Kidney tubule cell (primary cell): ENCODE measurements at regions not wholly inside any gene's neighbourhood (a gene's known extent, or its start where the extent isn't known, plus 50 kb on each side); places are given as distances from the start of the nearest gene placed in this dataset.
"Not testable (repeated sequence)": the region's sequence is repeated elsewhere in the genome, so short reads cannot be mapped to it uniquely, and the experiment has no call there.

ENCODE experiments used
- DNase-seq: peaks from one replicate; pipeline ENCODE4 v3.0.0-alpha.2; 2018; ENCODE audit warnings: low spot score

DNA sequence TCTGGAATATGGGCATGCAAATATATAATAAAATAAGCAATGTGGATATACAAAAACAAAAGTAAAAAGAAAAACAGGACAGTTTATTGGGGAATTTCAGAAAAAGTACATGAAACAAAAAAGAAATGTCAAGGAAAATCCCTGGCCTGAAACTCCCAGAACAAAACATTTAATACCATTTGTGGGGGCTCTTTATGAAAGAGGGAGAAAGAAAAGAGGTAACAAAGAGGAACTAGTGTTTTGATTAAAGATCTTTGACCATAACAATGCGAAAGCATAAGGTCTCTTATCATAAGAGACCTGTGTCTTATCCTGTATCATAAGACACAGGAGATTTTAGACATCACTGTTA, 88.6 kb upstream of the ARID1B start:
- DNase-seq = no peak

DNA sequence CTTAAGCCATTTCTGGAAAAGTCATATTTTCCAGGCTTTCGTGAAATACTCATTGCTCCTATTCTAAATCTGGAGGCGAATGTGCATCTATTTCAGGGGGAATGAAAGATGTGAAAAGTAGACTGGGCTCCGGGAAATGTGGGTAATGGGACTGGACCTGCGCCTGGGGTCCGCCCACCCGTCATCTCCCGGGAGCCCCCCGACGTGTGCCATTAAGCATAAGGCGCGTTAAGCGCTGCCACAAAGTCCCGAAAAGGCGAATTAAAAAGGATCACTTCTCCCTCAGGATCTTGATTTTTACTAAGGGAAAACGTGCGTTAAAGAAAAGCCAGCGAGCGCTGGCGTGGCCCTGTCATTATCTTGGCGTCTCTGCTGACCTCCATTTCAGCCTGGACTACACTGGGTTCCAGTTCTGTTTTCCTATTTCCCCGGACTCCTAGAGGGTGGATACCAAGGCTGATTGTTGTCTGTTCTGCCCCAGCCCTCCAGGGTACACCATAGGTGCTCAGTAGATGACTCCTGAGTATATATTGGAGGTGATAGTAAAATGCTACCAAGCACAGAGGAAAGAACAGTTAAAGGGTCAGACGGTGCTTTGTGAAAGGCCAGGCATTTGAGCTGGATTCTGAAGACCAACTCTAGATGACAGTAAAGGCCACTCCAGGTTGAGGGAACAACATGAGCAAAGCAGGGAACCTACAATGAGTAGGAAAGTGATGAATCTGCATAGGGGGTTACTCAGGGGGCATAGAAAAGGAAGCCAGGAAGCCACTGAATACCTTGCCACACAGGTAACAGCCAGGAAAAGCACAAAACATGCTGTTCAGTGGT, 89.2 kb upstream of the ARID1B start:
- peak; percentile 45 for DNase-seq

DNA sequence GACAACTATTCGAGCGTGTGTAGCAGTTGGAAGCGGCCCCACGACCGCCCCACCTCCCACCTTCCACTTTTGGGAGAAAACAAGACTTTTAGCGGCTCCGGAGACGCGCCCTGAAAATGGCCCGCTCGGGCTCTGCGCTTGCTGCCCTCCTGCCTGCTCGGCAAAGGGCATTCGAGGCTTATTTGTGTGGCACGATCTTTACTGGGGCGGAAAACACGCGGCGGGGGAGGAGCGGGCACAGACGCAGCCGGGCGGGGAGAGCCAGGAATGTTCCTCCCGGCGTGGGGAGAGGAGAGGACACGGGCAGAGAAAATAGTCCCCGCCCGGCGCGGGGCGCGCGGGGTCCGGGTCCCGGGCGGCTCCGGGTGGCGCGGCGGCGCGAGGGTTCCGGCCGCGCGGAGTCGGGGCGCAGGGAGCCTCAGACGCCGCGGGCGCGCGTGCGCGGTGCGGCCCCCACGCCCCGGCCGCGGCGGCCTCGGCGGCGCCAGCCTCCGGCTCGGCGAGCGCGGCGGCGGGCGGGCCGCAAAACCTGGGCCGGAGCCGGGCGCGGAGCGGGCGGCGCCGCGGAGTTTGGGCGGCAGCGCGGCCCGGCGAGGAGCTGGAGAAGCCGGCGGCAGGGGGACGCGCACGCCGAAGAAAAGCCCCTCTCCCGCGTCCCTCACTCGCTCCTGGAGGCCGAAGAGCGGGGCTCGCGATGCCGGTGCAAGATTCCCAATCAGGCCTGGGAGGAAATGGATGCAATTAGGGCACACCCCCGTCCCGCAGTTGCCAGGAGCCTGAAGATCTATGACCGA, 90.0 kb upstream of the ARID1B start:
- peak; percentile 90 for DNase-seq

DNA sequence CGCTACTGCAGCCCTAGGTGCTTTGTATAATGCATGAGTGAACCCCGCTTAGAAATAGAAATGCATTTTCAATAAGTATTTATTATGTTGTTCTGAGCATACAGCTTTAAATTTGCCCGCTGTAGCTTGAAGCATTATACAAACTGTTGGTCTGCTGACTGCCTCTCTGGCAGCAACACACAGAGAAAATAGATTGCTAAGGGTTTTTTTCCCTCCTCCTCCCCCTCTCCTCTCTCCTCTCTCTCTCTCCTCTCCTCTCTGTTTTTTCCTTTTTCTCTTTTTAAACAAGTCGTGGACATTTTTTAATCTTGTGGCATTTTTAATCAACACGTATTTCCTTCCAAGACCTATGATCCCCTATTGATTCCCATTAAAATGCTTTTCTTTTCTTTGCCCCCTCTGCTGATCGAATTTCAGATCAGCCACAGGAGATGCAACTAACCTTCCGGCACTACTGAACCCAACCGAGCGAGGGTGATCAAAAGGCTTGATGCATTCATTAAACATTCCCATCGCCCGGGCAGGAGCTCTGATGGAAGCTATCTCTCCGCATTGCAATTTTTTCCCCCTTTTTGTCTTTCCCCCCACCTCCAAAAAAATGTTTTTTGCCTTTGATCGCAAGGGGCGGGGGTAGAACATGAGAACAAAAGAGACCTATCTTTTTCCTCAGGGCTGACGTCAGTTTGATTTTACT, 90.7 kb upstream of the ARID1B start:
- peak; percentile 71 for DNase-seq

DNA sequence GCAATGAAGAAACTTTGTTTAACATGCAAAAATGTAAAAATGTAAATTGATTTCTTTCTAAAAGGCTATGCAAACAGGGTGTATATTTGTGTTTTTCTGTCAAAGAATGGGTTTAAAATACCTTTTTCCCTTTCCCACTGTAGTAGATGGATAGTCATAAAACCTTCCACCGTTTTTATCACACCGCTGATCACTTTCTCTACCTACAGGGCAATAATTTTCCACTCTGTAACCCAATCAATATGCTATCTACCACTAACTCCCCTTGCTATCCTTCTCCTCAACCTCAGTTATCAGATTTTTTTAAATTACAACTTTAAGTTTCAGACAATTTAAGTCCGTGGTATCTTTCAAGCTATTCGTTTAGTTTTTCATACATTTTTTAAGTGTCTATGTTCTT, 91.4 kb upstream of the ARID1B start:
- no peak for DNase-seq

DNA sequence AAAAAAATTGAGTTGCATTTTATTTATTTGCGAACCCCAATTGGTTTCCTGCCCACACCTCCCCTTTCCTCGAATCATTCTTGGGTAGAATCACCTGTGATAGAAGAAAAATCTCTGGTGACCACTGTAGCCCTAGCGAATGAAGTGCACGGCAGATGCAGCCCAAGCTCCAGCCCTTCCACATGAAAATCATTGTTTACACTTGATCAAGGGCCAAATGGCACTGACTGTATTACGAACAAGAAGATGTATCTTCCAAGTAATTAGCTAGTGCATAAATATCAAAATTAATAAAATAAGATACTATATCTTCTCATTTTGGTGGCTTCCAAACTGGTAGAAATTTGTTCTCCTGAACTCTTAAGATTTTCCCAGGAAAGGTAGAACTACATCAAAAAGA, 93.4 kb upstream of the ARID1B start:
- no peak for DNase-seq

DNA sequence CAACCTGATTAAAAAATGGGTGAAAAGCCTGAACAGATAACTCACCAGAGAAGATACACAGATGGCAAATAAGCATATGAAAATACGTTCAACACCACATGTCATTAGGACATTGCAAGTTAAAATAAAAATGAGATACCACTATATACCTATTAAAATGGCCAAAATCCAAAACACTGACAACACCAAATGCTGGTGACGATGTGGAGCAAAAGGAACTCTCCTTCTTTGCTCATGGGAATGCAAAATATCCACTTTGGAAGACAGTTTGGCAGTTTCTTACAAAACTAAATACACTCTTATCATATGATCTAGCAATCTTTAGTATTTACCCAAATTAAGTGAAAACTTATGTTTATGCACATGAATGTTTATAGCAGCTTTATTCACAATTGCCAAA, 100.5 kb upstream of the ARID1B start:
- no peak for DNase-seq

DNA sequence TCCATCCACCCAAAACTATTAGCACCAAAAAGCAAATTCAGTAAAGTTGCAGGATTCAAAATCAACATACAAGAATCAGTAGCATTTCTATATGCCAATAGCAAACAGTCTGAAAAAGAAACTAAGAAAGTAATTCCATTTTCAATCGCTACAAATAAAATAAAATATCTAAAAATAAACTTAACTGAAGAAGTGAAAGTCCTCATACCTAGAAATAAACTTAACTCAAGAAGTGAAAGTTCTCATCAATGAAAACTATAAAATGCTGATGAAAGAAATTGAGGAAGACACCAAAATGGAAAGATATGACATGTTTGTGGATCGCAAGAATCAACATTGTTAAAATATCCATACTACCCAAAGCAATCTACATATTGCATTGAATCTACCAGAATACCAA, 103.0 kb upstream of the ARID1B start:
- no peak for DNase-seq

DNA sequence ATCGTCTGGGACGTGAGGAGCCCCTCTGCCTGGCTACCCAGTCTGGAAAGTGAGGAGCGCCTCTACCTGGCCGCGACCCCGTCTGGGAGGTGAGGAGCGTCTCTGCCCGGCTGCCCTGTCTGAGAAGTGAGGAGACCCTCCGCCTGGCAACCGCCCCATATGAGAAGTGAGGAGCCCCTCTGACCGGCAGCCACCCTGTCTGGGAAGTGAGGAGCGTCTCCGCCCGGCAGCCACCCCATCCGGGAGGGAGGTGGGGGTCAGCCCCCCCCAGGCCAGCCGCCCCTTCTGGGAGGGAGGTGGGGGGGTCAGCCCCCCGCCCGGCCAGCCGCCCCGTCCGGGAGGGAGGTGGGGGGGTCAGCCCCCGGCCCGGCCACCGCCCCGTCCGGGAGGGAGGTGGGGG, 107.1 kb upstream of the ARID1B start:
- DNase-seq = not testable (repeated sequence)

DNA sequence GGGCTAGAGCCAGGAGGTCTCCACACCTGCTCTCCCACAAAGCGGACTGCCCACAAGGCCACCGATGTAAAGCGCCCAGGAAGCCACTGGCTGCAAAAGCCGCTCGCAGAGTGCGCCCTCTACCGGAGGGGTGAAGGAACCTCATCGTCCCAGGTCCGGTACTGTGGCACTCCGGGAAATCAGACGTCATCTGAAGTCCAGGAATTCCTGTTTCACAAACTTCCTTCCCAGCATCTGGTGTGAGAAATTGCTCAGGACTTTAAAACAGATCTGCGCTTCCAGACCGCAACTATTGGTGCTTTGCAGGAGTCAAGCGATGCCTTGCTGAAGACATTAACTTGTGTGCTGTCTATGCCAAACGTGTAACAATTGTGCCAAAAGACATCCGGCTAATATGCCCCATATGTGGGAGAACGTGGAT, 115.1 kb upstream of the ARID1B start:
- DNase-seq = peak; percentile 47

DNA sequence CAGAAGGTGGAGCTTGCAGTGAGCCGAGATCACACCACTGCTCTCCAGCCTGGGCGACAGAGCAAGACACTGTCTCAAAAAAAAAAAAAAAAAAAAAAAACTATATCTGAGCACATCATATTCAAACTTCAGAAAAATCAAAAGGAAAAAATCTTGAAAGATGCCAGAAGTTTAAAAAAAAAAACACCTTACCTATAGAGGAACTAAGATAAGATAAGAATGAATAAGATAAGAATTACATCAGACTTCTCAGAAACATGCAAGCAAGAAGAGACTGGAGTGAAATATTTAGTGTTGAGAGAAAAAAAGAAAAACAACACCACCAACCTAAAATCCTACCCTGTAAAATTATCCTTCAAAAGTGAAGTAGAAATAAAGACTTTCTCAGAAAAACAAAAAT, 116.8 kb upstream of the ARID1B start:
- DNase-seq = no peak

DNA sequence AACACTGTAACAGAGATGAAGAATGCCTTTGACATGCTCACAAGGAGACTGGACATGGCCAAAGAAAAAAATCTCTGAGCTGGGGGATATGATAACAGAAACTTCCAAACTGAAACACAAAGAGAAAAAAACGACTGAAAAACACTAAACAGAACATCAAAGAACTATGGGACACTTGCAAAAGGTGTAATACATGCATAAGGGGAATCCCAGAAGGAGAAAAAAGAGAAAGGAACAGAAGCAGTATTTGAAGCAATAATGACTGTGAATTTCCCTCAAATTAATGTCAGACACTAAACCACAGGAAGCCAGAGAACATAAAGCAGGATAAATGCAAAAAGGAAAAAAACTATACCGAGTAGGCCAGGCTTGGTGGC, 117.4 kb upstream of the ARID1B start:
- DNase-seq = no peak

DNA sequence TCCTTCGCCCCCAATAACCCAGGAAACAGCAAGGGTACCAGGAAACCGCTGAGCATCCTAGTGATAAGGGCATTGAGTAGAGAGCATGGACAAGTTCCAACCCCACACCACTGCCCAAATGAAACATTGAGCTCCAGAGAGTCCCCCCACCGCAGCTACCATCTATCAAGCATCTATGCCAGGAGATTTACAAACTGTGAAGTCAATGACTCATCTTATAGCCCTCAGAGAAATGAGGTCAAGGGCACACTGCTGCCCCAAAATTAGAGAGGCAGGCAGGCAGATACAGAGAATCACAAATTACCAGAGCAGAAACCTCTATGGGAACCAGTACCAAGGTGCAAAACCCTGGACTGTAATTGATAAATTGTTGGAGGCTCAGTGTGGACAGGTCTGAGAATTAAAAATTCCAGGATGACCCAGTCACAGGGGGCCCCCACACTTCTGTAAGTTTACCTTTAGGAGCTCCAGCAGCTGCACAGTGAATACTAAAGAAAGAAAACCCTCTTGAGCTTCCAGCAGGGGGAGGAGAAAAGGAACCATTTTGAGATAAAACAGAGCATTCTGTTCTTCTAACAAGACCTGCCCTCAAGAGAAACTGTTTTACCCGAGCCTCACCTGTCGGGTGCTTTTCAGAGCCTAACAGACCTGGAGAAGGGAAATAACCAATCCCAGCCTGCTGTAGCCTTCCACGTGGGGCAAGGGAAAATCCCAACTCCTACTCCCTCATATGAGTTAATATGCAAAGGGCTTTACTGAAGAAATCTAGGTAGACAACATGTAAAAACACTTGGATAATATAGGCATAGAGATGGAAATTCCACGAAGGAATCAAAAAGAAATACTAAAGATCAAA, 118.0 kb upstream of the ARID1B start:
- no peak for DNase-seq

DNA sequence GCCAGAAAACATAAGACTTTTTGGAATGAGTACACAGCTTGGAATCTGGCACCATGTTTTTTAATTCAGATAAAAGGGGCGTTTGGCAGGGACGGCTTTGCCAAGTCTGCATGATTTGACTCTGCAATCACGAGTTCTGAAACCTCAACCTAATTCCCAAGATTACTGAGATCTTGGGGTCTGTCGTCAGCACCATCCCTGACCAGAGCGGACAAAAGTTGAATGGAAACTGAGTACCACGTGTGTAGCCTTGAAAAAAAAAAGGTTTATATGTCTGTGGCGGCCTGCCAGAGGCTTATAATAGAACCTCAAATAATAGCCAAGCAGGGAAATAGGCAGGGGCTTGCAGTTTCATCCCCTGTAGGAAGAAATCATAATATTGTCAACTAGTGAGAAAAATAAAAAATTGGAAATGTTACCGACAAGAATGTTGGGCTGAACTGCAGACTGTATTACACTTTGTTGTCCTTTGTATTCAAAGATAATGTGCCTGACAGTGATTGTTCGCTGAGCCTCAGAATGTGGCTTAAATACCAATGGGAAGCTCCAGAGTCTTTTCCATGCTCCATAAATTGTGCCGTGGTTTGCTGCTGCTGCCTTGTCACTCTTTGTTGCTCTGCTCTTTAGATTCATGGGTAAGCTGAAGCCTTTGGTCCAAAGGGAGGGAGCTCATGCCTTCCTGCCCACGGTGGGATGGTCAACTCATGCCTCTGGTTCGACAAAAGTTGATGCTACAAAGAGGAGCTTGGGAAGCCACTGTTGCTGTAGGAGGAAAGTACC, 118.8 kb upstream of the ARID1B start:
- DNase-seq = peak; percentile 10

DNA sequence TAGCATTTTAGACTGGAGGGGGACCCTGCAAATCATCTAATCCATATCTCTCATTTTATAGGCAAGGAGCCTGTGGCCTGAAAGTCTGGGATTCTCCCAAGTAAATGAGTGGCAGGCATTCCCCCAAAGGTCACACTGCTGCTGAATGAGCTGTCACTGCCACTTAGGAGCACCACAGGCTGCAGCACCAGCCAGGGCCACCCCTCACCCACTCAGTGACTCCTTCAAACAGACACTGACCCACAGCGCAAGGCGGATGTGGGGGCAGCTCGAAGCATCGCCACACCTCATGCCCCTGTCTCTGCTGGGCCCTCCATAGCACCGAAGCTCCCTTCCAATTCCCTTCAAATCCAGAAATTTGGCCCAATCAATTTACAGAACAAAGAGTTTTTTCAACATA, 119.9 kb upstream of the ARID1B start:
- no peak for DNase-seq

DNA sequence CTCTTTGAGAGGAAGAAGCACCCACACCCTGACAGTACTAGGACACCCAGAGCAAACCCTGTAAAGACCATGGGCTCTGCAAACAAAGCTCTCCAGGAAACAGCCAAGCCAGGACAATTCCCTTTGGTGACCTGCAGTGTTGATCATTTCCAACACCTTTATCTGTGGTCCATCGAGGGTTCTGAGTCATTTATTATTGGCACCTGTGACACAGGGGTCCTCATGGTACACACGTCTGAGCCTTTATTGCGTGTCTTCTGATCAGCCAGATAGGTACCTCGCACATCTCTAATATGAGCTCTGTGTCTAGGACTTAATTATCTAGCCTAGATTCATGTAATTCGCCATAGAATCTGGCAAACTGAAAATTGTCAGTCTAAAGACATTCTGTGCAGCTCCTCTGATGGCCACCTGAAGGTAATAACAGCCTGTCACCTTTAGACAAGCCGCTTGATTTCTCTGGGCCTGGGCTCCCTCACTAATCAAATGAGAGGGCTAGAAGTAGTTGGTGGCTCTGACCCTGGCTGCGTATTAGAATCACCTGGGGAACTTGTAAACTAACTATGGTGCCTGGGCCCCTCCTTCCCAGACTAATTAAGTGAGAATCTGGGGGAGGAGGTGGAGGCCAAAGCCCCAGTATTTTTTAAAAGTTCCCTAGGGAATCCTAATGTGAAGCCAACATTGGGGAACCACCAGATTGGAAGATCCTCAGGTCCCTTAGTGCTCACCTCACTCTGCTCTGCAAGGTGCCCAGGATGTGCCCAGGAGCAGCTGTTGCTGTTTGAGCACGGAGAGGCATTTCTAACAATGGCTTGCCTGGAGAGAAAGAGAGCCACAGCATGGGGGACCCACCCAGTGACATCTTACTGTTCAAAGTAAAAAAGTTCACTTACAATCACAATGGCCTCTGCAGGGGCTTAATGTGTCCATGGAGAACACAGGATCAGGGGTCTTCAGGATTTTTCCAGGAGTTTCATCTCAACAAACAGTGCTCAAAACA, 122.0 kb upstream of the ARID1B start:
- DNase-seq = no peak

DNA sequence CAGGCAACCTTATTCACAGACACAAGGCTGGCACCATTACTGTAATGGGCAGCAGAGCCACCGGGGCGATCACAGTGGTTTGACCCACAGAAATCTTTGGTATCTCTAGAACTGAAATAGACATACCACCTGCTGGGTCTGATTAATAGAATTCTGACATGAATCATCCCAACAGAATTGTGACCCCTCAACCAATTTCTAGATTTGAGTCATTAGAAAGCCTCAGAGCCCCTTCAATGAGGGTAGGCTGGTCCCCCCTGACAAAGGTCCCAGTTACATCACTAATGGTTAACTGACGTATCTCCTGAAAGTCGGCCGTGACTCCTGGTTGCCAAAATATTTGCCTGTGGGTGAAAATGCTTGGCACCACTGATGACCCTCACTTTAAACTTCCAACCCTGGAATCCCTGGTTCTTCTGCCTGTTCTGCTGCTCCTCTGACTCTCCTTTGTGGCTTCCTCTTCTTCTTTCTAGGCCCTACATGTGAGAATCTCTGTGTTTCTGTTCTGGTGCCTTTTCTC, 124.9 kb upstream of the ARID1B start:
- DNase-seq = no peak

DNA sequence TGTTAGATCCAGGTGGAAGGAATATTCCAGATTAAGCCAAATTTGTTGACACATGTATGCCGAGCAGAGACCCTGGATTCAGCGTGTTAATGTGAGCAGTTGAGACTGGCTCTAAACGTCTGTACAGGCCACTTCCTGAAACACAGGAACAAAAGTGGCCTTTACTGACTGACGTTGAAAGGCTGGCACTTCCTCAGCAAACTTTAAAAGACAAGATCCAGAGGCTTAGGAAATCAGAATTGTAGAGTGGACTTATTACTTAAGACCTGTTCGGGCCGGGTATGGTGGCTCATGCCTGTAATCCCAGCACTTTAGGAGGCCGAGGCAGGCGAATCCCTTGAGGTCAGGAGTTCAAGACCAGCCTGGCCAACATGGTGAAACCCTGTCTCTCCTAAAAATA, 125.7 kb upstream of the ARID1B start:
- no peak for DNase-seq

DNA sequence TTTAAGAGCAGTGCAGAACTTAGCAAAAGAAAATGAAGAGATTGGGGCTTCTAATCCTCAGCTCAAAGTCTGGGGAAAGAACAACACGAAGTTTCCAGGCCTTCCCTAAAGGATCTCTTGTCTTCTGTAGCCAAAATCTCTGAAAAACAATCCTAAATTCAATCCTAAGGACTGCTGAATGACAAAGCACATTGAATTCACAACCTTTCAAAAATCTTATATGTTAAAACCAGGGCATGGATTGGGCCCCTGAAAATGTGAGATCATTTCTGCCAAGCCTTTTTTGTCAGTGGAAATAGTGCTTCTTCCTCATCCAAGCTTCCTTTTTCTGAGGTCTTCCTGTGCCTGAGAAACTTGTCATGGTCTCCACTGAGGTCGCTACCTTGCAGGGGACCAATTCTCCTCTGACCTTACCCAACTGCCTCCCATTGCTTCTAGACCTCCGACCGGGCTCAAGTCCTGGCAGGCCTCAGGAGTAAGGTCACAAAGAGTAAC, 126.2 kb upstream of the ARID1B start:
- DNase-seq = no peak

DNA sequence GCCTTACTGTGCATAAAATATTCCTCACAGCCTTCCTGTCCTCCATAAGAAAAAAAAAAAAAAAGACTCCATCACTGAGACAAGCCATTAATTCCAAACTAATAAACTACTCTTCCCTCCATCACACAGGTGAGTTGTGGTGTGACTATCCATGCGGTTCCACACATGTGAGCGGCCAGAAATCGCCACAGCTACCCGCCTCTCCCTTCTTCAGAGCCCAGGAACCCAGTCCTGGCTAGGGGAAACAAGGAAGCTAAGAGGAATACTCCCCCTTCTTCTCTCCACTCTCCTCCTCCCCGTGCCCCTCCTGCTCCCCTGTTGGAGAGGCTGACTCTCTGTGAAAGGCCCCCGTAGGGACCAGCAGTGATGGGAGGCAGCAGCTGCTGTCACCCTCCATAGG, 128.6 kb upstream of the ARID1B start:
- DNase-seq = no peak
